GM12878 (cell line): ENCODE measurements at regions not wholly inside any gene's neighbourhood (a gene's known extent, or its start where the extent isn't known, plus 50 kb on each side); places are given as distances from the start of the nearest gene placed in this dataset.
"Not testable (repeated sequence)": the region's sequence is repeated elsewhere in the genome, so short reads cannot be mapped to it uniquely, and the experiment has no call there.

ENCODE experiments used
- CEBPB ChIP-seq, 2 experiments: fragments of 150-350 bp in 1 of 2; IDR thresholded peaks; 2 replicates each; pipeline ENCODE4 v1.6.1; 2012 to 2014; ENCODE audit warnings: low read depth in 2 of 2, low read length in 2 of 2, borderline replicate concordance in 1 of 2, inconsistent platforms in 1 of 2
- HDAC6 ChIP-seq: fragments of 200-600 bp; sonication (generic); IDR thresholded peaks from one replicate; pipeline ENCODE4 v1.8.0; 2017; ENCODE audit warnings: antibody characterized with exemption; ENCODE audit not compliant: unreplicated experiment
- POLR2A ChIP-seq: IDR thresholded peaks from 2 replicates; pipeline ENCODE4 v1.6.1; 2011; ENCODE audit warnings: low read depth, mild to moderate bottlenecking, low read length
- RAD51 ChIP-seq: fragments of 450-650 bp; IDR thresholded peaks from 2 replicates; pipeline ENCODE4 v1.6.1; 2016; ENCODE audit warnings: moderate library complexity, mild to moderate bottlenecking, inconsistent platforms
- RELB ChIP-seq: fragments of 450-650 bp; IDR thresholded peaks from 2 replicates; pipeline ENCODE4 v1.6.1; 2017; ENCODE audit warnings: low read depth, mild to moderate bottlenecking, moderate library complexity
- ZNF274 ChIP-seq: IDR thresholded peaks from one replicate; pipeline ENCODE4 v1.8.0; 2011; ENCODE audit not compliant: insufficient read length, insufficient read depth
- TF ChIP-seq, protein P1 (sequence below): fragments of 450-650 bp; IDR thresholded peaks from 2 replicates; pipeline ENCODE4 v1.6.1; 2017; ENCODE audit warnings: antibody characterized with exemption, mild to moderate bottlenecking, moderate library complexity
- TF ChIP-seq, protein P2 (sequence below): IDR thresholded peaks from 2 replicates; pipeline ENCODE4 v1.6.1; 2011; ENCODE audit warnings: low read depth, low read length, improper control_type of control experiment, borderline replicate concordance

DNA sequence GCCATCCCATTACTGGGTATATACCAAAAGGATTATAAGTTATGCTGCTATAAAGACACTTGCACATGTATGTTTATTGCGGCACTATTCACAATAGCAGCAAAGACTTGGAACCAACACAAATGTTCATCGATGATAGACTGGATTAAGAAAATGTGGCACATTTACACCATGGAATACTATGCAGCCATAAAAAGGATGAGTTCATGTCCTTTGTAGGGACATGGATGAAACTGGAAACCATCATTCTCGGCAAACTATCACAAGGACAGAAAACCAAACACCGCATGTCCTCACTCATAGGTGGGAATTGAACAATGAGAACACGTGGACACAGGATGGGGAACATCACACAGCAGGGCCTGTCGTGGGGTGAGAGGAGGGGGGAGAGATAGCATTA is 1057.6 kb downstream of the REEP3 start:
- TF ChIP-seq CEBPB (IDR thresholded peaks at IDR 0.05; ENCODE audit: borderline replicate concordance in 1 of 2, low read depth in 2 of 2, low read length in 2 of 2); POLR2A; RAD51; ZNF274; RELB; HDAC6: not testable (repeated sequence)
- TF ChIP-seq, protein P1, sequence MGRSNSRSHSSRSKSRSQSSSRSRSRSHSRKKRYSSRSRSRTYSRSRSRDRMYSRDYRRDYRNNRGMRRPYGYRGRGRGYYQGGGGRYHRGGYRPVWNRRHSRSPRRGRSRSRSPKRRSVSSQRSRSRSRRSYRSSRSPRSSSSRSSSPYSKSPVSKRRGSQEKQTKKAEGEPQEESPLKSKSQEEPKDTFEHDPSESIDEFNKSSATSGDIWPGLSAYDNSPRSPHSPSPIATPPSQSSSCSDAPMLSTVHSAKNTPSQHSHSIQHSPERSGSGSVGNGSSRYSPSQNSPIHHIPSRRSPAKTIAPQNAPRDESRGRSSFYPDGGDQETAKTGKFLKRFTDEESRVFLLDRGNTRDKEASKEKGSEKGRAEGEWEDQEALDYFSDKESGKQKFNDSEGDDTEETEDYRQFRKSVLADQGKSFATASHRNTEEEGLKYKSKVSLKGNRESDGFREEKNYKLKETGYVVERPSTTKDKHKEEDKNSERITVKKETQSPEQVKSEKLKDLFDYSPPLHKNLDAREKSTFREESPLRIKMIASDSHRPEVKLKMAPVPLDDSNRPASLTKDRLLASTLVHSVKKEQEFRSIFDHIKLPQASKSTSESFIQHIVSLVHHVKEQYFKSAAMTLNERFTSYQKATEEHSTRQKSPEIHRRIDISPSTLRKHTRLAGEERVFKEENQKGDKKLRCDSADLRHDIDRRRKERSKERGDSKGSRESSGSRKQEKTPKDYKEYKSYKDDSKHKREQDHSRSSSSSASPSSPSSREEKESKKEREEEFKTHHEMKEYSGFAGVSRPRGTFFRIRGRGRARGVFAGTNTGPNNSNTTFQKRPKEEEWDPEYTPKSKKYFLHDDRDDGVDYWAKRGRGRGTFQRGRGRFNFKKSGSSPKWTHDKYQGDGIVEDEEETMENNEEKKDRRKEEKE, result not testable (repeated sequence)
- TF ChIP-seq, protein P2, sequence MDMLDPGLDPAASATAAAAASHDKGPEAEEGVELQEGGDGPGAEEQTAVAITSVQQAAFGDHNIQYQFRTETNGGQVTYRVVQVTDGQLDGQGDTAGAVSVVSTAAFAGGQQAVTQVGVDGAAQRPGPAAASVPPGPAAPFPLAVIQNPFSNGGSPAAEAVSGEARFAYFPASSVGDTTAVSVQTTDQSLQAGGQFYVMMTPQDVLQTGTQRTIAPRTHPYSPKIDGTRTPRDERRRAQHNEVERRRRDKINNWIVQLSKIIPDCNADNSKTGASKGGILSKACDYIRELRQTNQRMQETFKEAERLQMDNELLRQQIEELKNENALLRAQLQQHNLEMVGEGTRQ, result not testable (repeated sequence)
